ENCODE measurements at regions not wholly inside any gene's neighbourhood (a gene's known extent, or its start where the extent isn't known, plus 50 kb on each side); places are given as distances from the start of the nearest gene placed in this dataset.

DNA sequence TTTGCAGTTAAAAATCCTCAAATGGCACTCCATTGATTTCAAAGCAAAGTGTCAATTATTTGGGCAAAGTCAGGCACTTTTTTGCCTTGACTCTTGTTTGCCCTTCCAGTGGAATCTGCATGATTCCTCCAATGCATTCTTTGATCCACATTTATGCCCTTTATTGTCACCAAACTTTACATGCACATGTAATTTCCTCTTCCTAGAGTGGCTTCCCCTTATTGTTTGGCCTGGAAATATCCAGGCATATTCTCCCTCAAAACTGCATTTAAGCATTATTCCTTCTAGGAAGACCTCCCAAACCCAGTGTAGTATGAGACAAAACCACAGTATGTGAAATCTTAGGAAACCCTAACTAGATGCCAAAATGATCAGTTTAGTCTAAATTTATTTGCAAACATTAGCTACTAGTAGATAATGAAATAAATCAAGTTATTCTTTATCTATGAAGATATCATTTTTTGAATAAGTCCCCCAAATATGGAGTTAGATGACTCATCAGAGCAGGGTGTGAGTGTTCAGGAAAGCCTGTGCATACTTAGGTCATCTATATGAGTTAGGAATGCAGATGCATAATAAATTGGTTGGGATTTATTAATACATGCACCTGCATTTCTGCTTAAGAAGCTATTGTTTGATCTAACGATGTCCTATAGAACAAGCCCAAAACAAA lies 433.3 kb upstream of the TCF4 start:
- TF ChIP-seq, protein P1, sequence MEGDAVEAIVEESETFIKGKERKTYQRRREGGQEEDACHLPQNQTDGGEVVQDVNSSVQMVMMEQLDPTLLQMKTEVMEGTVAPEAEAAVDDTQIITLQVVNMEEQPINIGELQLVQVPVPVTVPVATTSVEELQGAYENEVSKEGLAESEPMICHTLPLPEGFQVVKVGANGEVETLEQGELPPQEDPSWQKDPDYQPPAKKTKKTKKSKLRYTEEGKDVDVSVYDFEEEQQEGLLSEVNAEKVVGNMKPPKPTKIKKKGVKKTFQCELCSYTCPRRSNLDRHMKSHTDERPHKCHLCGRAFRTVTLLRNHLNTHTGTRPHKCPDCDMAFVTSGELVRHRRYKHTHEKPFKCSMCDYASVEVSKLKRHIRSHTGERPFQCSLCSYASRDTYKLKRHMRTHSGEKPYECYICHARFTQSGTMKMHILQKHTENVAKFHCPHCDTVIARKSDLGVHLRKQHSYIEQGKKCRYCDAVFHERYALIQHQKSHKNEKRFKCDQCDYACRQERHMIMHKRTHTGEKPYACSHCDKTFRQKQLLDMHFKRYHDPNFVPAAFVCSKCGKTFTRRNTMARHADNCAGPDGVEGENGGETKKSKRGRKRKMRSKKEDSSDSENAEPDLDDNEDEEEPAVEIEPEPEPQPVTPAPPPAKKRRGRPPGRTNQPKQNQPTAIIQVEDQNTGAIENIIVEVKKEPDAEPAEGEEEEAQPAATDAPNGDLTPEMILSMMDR (IDR thresholded peaks at IDR 0.05): no peak
- TF ChIP-seq POLR2A (IDR thresholded peaks at IDR 0.05): no peak
